ENCODE measurements at regions not wholly inside any gene's neighbourhood (a gene's known extent, or its start where the extent isn't known, plus 50 kb on each side); places are given as distances from the start of the nearest gene placed in this dataset.

DNA sequence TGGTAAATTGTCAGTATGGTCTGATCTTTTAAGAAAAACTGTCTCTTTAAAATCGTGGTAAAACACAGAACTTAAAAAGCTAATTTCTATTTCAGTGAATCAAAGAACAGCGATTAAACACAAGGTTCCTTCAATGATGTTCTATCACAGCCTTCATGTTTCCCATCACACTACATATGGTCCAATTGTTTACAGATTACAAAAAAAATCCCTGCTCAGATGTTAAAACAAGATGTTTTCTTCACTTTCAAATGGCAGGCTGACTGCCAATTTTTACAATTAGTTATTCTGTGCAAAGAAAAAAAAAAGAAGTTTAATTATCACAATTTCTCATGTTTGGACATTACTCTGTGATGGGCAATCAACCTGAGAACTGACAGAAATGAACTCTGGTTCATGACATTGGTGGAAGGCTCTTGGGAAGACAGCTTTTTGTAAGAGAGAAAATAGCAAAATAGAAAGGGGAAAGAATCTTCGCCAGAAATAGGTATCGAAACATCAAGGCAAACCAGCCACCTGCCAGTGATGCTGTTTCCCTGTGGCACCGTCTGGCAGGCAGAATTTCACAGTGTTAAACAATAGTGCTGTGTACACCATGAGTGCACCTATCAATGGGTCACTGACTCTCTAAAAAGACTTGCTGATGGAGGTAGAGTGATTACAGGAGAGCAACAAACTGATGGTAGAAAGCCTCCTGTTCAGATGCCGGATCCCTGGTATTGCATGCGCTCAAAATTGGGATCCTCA, 1020.0 kb upstream of the ARRDC3 start:
- Mint-ChIP-seq H3K36me3 (ENCODE audit: low read depth) (no peaks in the 10 kb centered on the region), H3K4me1 (no peaks in the 10 kb centered on the region), H3K4me3 (no peak overlapping the region), H3K27me3 (no peaks in the 10 kb centered on the region), H3K9me3 (no peaks in the 10 kb centered on the region), H3K27ac (no peak overlapping the region)
- no peak for DNase-seq
- ChIA-PET CTCF (no interaction called here), POLR2A (no interaction called here)

DNA sequence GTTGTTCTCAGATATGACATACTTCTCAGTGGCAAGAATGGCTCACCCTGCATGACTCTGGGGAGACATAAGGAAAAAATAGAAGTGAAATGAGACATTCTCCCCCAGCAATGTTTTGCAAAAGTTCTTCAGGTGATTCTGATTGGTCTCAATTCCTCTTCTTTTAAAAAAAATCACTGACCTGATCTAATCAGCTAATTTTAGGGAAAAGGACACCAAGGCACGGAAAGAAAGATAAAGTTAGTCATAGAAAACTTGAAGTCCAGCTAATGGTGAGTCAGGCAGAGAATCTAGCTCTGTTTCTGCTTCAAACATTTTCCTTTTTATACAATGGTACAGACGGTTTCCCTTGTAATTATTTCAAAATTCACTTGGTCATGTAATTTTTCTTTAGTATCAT, 1018.9 kb upstream of the ARRDC3 start:
- Mint-ChIP-seq H3K4me3 (no peak overlapping the region), H3K27me3 (no peaks in the 10 kb centered on the region), H3K4me1 (no peaks in the 10 kb centered on the region), H3K27ac (no peak overlapping the region), H3K36me3 (ENCODE audit: low read depth) (no peaks in the 10 kb centered on the region), H3K9me3 (no peaks in the 10 kb centered on the region)
- DNase-seq, result no peak
- CTCF ChIA-PET, result no interaction called here
- POLR2A ChIA-PET, result no interaction called here

DNA sequence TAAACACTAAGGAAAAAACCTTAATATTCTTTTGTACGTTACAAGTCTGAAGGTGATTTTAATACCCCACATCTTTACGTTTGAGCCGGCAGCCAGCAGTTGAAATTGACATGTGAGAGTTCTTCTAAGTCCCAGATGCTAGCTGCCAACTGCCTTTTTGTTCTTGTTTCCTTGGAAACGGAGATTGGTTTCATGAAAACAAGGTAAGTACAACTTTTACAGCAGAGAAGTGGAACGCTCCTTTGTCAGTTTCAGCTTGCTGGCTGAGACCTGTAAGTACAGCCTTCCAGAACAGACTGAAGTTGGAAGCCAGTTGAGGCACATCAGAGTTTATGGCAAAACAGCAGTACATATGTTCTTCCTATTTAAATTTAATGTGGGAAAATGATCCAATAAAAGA, 1018.4 kb upstream of the ARRDC3 start:
- DNase-seq, result no peak
- POLR2A ChIA-PET, result no interaction called here
- Mint-ChIP-seq H3K9me3 (no peaks in the 10 kb centered on the region), H3K36me3 (ENCODE audit: low read depth) (no peaks in the 10 kb centered on the region), H3K27ac (no peak overlapping the region), H3K4me1 (no peaks in the 10 kb centered on the region), H3K4me3 (no peak overlapping the region), H3K27me3 (no peaks in the 10 kb centered on the region)
- CTCF ChIA-PET, result no interaction called here

- CTCF ChIA-PET, result no interaction called here
- Mint-ChIP-seq H3K4me3 (no peak overlapping the region), H3K4me1 (no peaks in the 10 kb centered on the region), H3K9me3 (no peaks in the 10 kb centered on the region), H3K27me3 (no peaks in the 10 kb centered on the region), H3K36me3 (ENCODE audit: low read depth) (no peaks in the 10 kb centered on the region), H3K27ac (no peak overlapping the region)
- no peak for DNase-seq
- POLR2A ChIA-PET, result no interaction called here
Observed at GRCh38 chr5:92394936-92395335, 1011.8 kb upstream of the ARRDC3 start.

DNA sequence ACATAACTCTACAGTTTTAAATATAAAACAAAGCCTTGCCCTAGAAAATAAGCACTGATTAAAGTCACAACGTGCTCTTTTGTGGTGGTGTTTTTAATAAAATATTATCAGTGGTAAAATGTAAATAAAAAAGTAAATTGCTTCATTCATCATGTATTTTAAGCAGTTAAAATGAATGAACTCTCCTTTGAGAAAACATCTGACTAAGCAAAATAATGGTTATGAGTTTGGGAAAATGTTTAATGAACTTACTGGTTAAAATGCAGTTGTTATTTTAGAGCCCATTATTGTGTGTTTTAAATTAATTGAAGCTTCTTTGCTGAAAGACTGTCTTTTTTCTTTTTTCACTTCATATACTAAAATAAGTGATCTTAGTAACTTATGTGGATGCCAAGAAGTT, 1007.5 kb upstream of the ARRDC3 start:
- Mint-ChIP-seq H3K4me3 (no peak overlapping the region), H3K9me3 (no peaks in the 10 kb centered on the region), H3K4me1 (no peaks in the 10 kb centered on the region), H3K27me3 (no peaks in the 10 kb centered on the region), H3K27ac (no peak overlapping the region), H3K36me3 (ENCODE audit: low read depth) (no peaks in the 10 kb centered on the region)
- CTCF ChIA-PET, result no interaction called here
- no peak for DNase-seq
- POLR2A ChIA-PET, result no interaction called here

DNA sequence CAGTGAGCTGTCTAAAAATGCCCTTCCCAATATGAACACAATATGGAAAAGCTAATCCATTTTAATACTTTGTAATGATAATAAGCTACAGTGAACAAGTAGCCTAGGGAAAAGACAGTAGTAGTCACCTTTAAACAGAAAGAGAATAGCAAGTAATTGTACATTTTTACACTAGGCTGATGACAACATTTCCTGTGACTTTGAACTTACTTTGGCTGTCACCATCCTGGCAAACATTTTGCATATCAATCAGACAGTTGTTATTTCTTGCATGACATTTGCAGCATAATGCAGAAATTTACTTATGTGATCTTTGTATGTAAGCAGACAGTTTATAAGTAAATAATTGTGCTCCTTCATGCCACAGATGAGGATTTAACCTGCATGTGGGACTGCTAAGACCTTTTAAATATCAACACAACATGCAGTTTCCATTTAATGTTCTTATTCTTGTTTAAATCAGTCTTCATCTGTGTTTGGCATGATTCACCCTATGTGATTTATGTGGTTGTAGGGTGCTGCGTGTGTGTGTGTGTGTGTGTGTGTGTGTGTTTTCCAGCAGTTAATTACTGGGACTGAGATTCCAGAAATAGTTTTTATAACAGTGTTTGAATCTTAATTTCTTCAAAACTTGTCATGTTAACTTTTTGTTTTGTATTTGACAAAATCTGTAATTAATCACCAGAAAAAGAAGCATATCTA, 997.1 kb upstream of the ARRDC3 start:
- Mint-ChIP-seq H3K4me1 (no peaks in the 10 kb centered on the region), H3K27me3 (no peaks in the 10 kb centered on the region), H3K27ac (no peak overlapping the region), H3K9me3 (no peaks in the 10 kb centered on the region), H3K4me3 (no peak overlapping the region), H3K36me3 (ENCODE audit: low read depth) (no peaks in the 10 kb centered on the region)
- ChIA-PET POLR2A (no interaction called here), CTCF (no interaction called here)
- DNase-seq, result no peak

DNA sequence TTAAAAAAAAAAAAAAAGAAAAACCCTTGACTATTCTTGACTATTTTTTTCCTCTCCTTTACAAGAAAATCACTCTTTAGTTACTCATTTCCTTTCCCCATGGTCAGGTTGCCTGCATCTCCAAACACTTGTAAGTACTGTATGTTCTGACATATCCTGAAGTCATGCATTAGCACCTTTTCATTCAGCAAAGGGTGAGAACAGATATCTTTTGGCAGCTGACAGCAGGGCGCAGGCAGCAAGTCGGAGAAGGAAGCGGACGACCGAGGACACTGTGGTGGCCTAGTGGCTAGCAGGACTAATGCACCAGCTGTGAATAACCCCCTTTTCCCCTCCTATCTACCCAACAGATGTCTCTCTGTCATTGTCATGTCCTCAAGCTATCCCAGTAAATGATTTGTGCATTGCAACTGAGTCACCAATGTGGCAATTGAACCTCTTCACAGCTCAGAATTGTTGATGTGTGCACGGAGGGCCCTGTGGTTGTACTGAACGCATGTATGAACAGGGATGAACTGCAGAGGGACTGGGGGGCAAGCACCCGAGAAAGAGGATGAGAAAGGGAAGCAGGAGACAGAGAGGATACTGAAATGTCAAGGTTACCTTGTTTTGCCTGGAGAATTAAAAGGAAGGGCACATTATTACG, 996.0 kb upstream of the ARRDC3 start:
- H3K27ac Mint-ChIP-seq, result no peak overlapping the region
- POLR2A ChIA-PET, result no interaction called here
- H3K27me3 Mint-ChIP-seq, result no peaks in the 10 kb centered on the region
- H3K4me1 Mint-ChIP-seq, result no peaks in the 10 kb centered on the region
- DNase-seq, result no peak
- no peaks in the 10 kb centered on the region for H3K9me3 Mint-ChIP-seq
- H3K36me3 Mint-ChIP-seq (ENCODE audit: low read depth), result no peaks in the 10 kb centered on the region
- CTCF ChIA-PET, result no interaction called here
- no peak overlapping the region for H3K4me3 Mint-ChIP-seq

GRCh38 chr5:92374859-92375258, 991.7 kb upstream of the ARRDC3 start:
- no peak overlapping the region for H3K4me3 Mint-ChIP-seq
- no peaks in the 10 kb centered on the region for H3K27me3 Mint-ChIP-seq
- no peaks in the 10 kb centered on the region for H3K9me3 Mint-ChIP-seq
- H3K36me3 Mint-ChIP-seq (ENCODE audit: low read depth), result no peaks in the 10 kb centered on the region
- POLR2A ChIA-PET, result no interaction called here
- no peak overlapping the region for H3K27ac Mint-ChIP-seq
- H3K4me1 Mint-ChIP-seq, result no peaks in the 10 kb centered on the region
- no peak for DNase-seq
- CTCF ChIA-PET, result no interaction called here

DNA sequence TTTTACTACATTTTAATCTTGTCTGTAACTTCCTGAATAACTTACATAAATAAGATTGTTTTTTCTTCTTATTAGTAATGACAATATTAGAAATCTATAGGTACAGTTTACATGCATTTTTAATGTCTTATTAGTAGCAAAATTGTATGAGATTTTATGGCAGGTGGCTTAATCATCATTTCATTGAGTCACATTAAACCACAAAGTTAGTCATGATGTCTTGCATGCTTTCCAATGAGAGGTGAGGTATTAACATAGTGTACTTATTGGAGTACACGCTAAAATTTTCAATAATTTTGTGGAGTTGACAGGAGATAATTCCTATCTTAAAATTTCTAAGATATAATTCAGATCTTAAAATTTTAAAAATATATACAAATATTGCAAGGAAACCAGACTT, 989.6 kb upstream of the ARRDC3 start:
- Mint-ChIP-seq H3K27me3 (no peaks in the 10 kb centered on the region), H3K9me3 (no peaks in the 10 kb centered on the region), H3K4me1 (no peaks in the 10 kb centered on the region), H3K4me3 (no peak overlapping the region), H3K36me3 (ENCODE audit: low read depth) (no peaks in the 10 kb centered on the region), H3K27ac (no peak overlapping the region)
- ChIA-PET POLR2A (no interaction called here), CTCF (no interaction called here)
- DNase-seq, result no peak

- H3K27me3 Mint-ChIP-seq, result no peaks in the 10 kb centered on the region
- no peaks in the 10 kb centered on the region for H3K36me3 Mint-ChIP-seq (ENCODE audit: low read depth)
- CTCF ChIA-PET, result no interaction called here
- H3K4me3 Mint-ChIP-seq, result no peak overlapping the region
- no peak overlapping the region for H3K27ac Mint-ChIP-seq
- H3K4me1 Mint-ChIP-seq, result no peaks in the 10 kb centered on the region
- no peak for DNase-seq
- POLR2A ChIA-PET, result no interaction called here
- H3K9me3 Mint-ChIP-seq, result no peaks in the 10 kb centered on the region
Observed at GRCh38 chr5:92371889-92372235, 988.7 kb upstream of the ARRDC3 start.

DNA sequence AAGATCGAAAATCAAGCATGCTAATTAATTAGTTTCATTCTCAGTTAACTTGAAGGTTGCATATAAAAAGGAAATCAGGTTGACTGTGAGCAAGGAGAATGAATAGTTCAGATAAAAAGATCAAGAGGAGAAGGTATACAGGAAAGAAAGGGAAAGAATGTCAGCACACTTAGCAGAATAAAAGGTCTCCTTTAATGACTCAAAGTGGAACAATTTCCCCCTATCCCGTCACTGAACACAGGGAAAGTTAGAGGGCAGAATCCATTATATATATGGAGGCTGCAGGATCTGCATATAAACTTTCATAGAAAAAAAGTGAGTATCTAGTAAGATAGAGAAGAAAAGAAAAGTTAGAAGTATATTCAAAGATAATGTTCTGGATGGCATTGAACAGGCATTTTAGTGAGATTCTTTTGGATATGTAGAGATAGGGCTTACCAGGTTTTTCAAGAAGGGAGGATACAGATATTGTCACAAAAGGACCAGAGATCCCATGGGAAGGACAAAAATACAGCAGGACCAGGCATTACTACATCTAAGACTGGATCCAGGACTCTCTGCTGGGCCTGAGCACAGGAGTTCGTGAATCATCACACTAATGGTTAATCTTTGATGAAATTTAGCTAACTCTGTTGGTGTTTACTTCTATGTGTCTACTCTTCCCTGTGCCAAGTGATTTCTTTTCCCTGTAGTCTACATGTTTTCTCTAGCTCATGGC, 988.2 kb upstream of the ARRDC3 start:
- CTCF ChIA-PET, result no interaction called here
- POLR2A ChIA-PET, result no interaction called here
- Mint-ChIP-seq H3K9me3 (no peaks in the 10 kb centered on the region), H3K27me3 (no peaks in the 10 kb centered on the region), H3K4me3 (no peak overlapping the region), H3K36me3 (ENCODE audit: low read depth) (no peaks in the 10 kb centered on the region), H3K4me1 (no peaks in the 10 kb centered on the region), H3K27ac (no peak overlapping the region)
- no peak for DNase-seq

DNA sequence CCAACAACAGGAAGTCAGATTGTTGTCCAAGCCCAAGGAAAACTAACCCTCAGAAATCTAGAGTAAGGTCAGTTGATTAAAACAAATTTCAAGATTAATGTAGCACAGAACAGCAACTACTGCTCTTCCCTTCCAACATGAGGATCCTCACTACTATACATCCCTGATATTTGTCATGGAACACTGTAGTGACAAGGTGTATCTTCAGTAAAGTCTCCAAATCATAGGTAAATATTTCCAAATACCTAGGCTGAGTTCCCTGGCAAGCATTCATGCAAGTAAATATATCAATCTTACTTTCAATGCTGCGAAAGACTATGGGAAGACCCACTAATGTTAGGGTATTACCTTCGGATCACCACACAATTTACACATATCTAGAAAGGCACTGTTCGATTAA, 986.9 kb upstream of the ARRDC3 start:
- peaks cover 2% of the 10 kb centered on the region for H3K9me3 Mint-ChIP-seq
- H3K36me3 Mint-ChIP-seq (ENCODE audit: low read depth), result no peaks in the 10 kb centered on the region
- DNase-seq, result no peak
- ChIA-PET CTCF (no interaction called here), POLR2A (no interaction called here)
- no peaks in the 10 kb centered on the region for H3K4me1 Mint-ChIP-seq
- no peaks in the 10 kb centered on the region for H3K27me3 Mint-ChIP-seq
- no peak overlapping the region for H3K27ac Mint-ChIP-seq
- no peak overlapping the region for H3K4me3 Mint-ChIP-seq

DNA sequence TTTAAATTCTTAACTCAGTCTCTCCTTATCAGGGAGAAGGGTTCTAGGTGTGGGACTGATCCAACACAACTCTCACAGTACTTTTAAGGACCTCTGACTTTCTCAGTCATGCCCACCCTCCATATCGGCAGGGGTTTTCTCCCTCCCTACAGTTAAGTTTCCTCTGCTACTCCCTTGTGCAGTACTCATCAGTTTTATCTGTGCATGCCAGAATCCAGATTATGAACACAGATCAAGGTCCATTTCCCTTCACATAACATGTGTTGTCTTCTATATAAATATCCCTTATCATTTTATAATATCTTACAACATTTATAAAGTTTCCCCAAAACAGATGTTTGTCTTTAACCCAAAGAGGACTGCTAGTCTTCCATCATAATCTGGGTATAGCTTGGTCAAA, 986.5 kb upstream of the ARRDC3 start:
- ChIA-PET POLR2A (no interaction called here), CTCF (no interaction called here)
- H3K27me3 Mint-ChIP-seq, result no peaks in the 10 kb centered on the region
- no peak for DNase-seq
- H3K4me3 Mint-ChIP-seq, result no peak overlapping the region
- H3K9me3 Mint-ChIP-seq, result peaks cover 2% of the 10 kb centered on the region
- no peak overlapping the region for H3K27ac Mint-ChIP-seq
- no peaks in the 10 kb centered on the region for H3K4me1 Mint-ChIP-seq
- H3K36me3 Mint-ChIP-seq (ENCODE audit: low read depth), result no peaks in the 10 kb centered on the region
